IMR-90 (cell line): ENCODE measurements at regions not wholly inside any gene's neighbourhood (a gene's known extent, or its start where the extent isn't known, plus 50 kb on each side); places are given as distances from the start of the nearest gene placed in this dataset.

Experiments
- ATAC-seq: fragments of 200-7000 bp; cut with Tn5 transposase; 2 replicates; pipeline ENCODE4 v1.9.1; 2020; ENCODE audit warnings: low read depth, mild to moderate bottlenecking, moderate library complexity
- BruUV-seq: library from RNA; stranded (reverse); fragments of 400-500 nt; replicated peaks from 2 replicates; lab custom pipeline; 2021; lab: Mats Ljungman, UMichigan
- CTCF ChIA-PET: fragments of 300-600 bp; formaldehyde crosslinking; extraction: SDS; loops from one replicate; lab custom pipeline; 2021; ENCODE audit warnings: antibody characterized with exemption; lab: Yijun Ruan, JAX
- POLR2A ChIA-PET: fragments of 300-600 bp; sonication (Branson Sonifier 250); formaldehyde crosslinking; loops from one replicate; lab custom pipeline; 2022; ENCODE audit warnings: antibody characterized with exemption; ENCODE audit not compliant: unreplicated experiment; lab: Charles Lee
- DNase-seq: peaks from one replicate; pipeline ENCODE4 v3.0.0; 2013
- H2AFZ ChIP-seq: replicated peaks from 2 replicates; pipeline ENCODE3; 2013; ENCODE audit warnings: low read length, mild to moderate bottlenecking; ENCODE audit not compliant: poor library complexity
- H2AK5ac ChIP-seq: 2 replicates; pipeline ENCODE4 v1.6.1; 2013; ENCODE audit warnings: low read depth, low read length, inconsistent platforms
- H2AK9ac ChIP-seq: replicated peaks from 2 replicates; pipeline ENCODE3; 2013; ENCODE audit warnings: mild to moderate bottlenecking, low read depth, low read length, moderate library complexity; ENCODE audit not compliant: poor library complexity
- H2BK120ac ChIP-seq: 2 replicates; pipeline ENCODE4 v1.6.1; 2013; ENCODE audit warnings: low read depth, low read length, inconsistent platforms
- H2BK15ac ChIP-seq: 3 replicates; pipeline ENCODE4 v1.6.1; 2013; ENCODE audit warnings: low read depth, low read length, inconsistent platforms
- H2BK20ac ChIP-seq: 2 replicates; pipeline ENCODE4 v1.6.1; 2013; ENCODE audit warnings: low read depth, mild to moderate bottlenecking, inconsistent platforms, low read length, moderate library complexity
- H2BK5ac ChIP-seq: 2 replicates; pipeline ENCODE4 v1.6.1; 2013; ENCODE audit warnings: mild to moderate bottlenecking, low read depth, low read length, inconsistent platforms; ENCODE audit not compliant: poor library complexity, severe bottlenecking
- H3K14ac ChIP-seq: replicated peaks from 2 replicates; pipeline ENCODE4 v1.6.1; 2013; ENCODE audit warnings: low read depth, low read length, inconsistent platforms
- H3K18ac ChIP-seq: 2 replicates; pipeline ENCODE4 v1.6.1; 2013; ENCODE audit warnings: low read depth, low read length, control low read depth
- H3K23ac ChIP-seq: 2 replicates; pipeline ENCODE4 v1.6.1; 2013; ENCODE audit warnings: low read depth, low read length, inconsistent platforms
- H3K27ac ChIP-seq: 2 replicates; pipeline ENCODE4 v1.5.1; 2013; ENCODE audit warnings: mild to moderate bottlenecking, control low read depth, low read length; ENCODE audit not compliant: insufficient read depth
- H3K27me3 ChIP-seq: 2 replicates; pipeline ENCODE4 v1.6.1; 2013; ENCODE audit warnings: low read length; ENCODE audit not compliant: control insufficient read depth, insufficient read depth
- H3K36me3 ChIP-seq: 2 replicates; pipeline ENCODE4 v1.6.1; 2013; ENCODE audit warnings: low read length, mixed read lengths; ENCODE audit not compliant: control insufficient read depth, insufficient read depth
- H3K4ac ChIP-seq: 2 replicates; pipeline ENCODE4 v1.6.1; 2013; ENCODE audit warnings: low read depth, low read length, inconsistent platforms
- H3K4me1 ChIP-seq: 2 replicates; pipeline ENCODE4 v1.6.1; 2013; ENCODE audit warnings: low read length, mixed read lengths; ENCODE audit not compliant: control insufficient read depth, insufficient read depth
- H3K4me2 ChIP-seq: 2 replicates; pipeline ENCODE4 v1.6.1; 2013; ENCODE audit warnings: low read depth, mild to moderate bottlenecking, control low read depth, low read length, moderate library complexity
- H3K4me3 ChIP-seq: 2 replicates; pipeline ENCODE4 v1.5.1; 2013; ENCODE audit warnings: low read depth, mild to moderate bottlenecking, control low read depth, low read length, moderate library complexity; ENCODE audit not compliant: insufficient read depth
- H3K56ac ChIP-seq: 2 replicates; pipeline ENCODE4 v1.6.1; 2013; ENCODE audit warnings: low read length, inconsistent platforms; ENCODE audit not compliant: insufficient read depth; ENCODE audit errors: extremely low read depth
- H3K79me1 ChIP-seq, 2 experiments: 2 replicates each; pipeline ENCODE4 v1.6.1; 2013; ENCODE audit warnings: low read length in 2 of 2, inconsistent platforms in 1 of 2, low read depth in 1 of 2
- H3K9ac ChIP-seq: 2 replicates; pipeline ENCODE4 v1.6.1; 2013; ENCODE audit warnings: low read depth, low read length, control low read depth
- H3K9me1 ChIP-seq: 2 replicates; pipeline ENCODE4 v1.6.1; 2013; ENCODE audit warnings: low read length, inconsistent platforms; ENCODE audit not compliant: insufficient read depth
- H3K9me3 ChIP-seq: 2 replicates; pipeline ENCODE4 v1.6.1; 2013; ENCODE audit warnings: low read length; ENCODE audit not compliant: control insufficient read depth, insufficient read depth
- H4K20me1 ChIP-seq: 2 replicates; pipeline ENCODE4 v1.6.1; 2013; ENCODE audit warnings: low read length, inconsistent platforms; ENCODE audit not compliant: insufficient read depth
- H4K5ac ChIP-seq: 2 replicates; pipeline ENCODE4 v1.6.1; 2013; ENCODE audit warnings: mild to moderate bottlenecking, low read depth, low read length, control low read depth
- H4K8ac ChIP-seq, 2 experiments: 2 replicates each; pipeline ENCODE4 v1.6.1; 2013; ENCODE audit warnings: low read depth in 2 of 2, low read length in 2 of 2, control low read depth in 1 of 2, inconsistent platforms in 1 of 2
- H4K91ac ChIP-seq: 2 replicates; pipeline ENCODE4 v1.6.1; 2013; ENCODE audit warnings: low read depth, low read length, inconsistent platforms; ENCODE audit not compliant: insufficient read depth
- BHLHE40 ChIP-seq: fragments of 150-350 bp; IDR thresholded peaks from 2 replicates; pipeline ENCODE4 v1.6.1; 2016; ENCODE audit warnings: mild to moderate bottlenecking, low read depth, low read length
- CEBPB ChIP-seq: IDR thresholded peaks from 2 replicates; pipeline ENCODE4 v1.6.1; 2012; ENCODE audit warnings: low read depth, low read length, improper control_type of control experiment
- CHD1 ChIP-seq: IDR thresholded peaks from 2 replicates; pipeline ENCODE4 v1.6.1; 2012; ENCODE audit warnings: low read depth, low read length, improper control_type of control experiment
- FOS ChIP-seq: fragments of 150-350 bp; IDR thresholded peaks from 2 replicates; pipeline ENCODE4 v1.6.1; 2016; ENCODE audit warnings: low read depth, low read length
- MAFK ChIP-seq: IDR thresholded peaks from 2 replicates; pipeline ENCODE4 v1.6.1; 2012; ENCODE audit warnings: low read depth, low read length, improper control_type of control experiment
- MAZ ChIP-seq: IDR thresholded peaks from 2 replicates; pipeline ENCODE4 v1.6.1; 2012; ENCODE audit warnings: low read depth, mild to moderate bottlenecking, low read length, improper control_type of control experiment, moderate library complexity, borderline replicate concordance
- MXI1 ChIP-seq: IDR thresholded peaks from 2 replicates; pipeline ENCODE4 v1.6.1; 2012; ENCODE audit warnings: low read depth, mild to moderate bottlenecking, low read length, moderate library complexity, borderline replicate concordance
- NFE2L2 ChIP-seq: fragments of 150-350 bp; IDR thresholded peaks from 2 replicates; pipeline ENCODE4 v1.6.1; 2016; ENCODE audit warnings: low read depth, mild to moderate bottlenecking, low read length
- POLR2A ChIP-seq: IDR thresholded peaks from 2 replicates; pipeline ENCODE4 v1.6.1; 2012; ENCODE audit warnings: mild to moderate bottlenecking, low read depth, low read length
- RAD21 ChIP-seq: IDR thresholded peaks from 2 replicates; pipeline ENCODE4 v1.6.1; 2012; ENCODE audit warnings: low read length, improper control_type of control experiment
- RCOR1 ChIP-seq: IDR thresholded peaks from 2 replicates; pipeline ENCODE4 v1.6.1; 2012; ENCODE audit warnings: mild to moderate bottlenecking, low read length, improper control_type of control experiment; ENCODE audit not compliant: insufficient replicate concordance
- RFX5 ChIP-seq: IDR thresholded peaks from 2 replicates; pipeline ENCODE4 v1.8.0; 2012; ENCODE audit warnings: low read depth, mild to moderate bottlenecking, low read length, moderate library complexity
- SMC3 ChIP-seq: fragments of 150-350 bp; IDR thresholded peaks from 2 replicates; pipeline ENCODE4 v1.6.1; 2016; ENCODE audit warnings: low read depth, mild to moderate bottlenecking, antibody characterized with exemption, low read length, moderate library complexity
- WGBS, 2 experiments: methylation state at CpG; one replicate each; pipeline versions ENCODE4 v1.1.5 to v1.1.7; 2013; ENCODE audit warnings: missing lambda C conversion rate in 2 of 2; ENCODE audit not compliant: insufficient read length in 1 of 2; ENCODE audit errors: extremely low coverage in 2 of 2; 5-methylcytosine and 5-hydroxymethylcytosine counted together
- dilution Hi-C: fragments of 300-500 bp; cut with HindIII; formaldehyde crosslinking; loops from one replicate; pipeline ENCODE4 v1.14.3; 2018; ENCODE audit warnings: low sequenced_read_pairs; ENCODE audit not compliant: unreplicated experiment
- in situ Hi-C: fragments of 300-500 bp; cut with MboI; formaldehyde crosslinking; loops from 3 replicates; pipeline ENCODE4 v1.14.3; 2019; ENCODE audit warnings: low sequenced_read_pairs, inconsistent platforms, mixed read lengths
- intact Hi-C: fragments of 100-400 bp; cut with micrococcal nuclease; formaldehyde crosslinking; loops from 2 replicates; pipeline ENCODE4 v1.10.0; 2022
- TF ChIP-seq, protein P1 (sequence below): conservative IDR thresholded peaks from 2 replicates; pipeline ENCODE4 v1.5.1; 2012; ENCODE audit warnings: mild to moderate bottlenecking, low read depth, low read length, improper control_type of control experiment

- Histone ChIP-seq H3K36me3 (no peaks in the 10 kb centered on the region), H2AK9ac (no peak overlapping the region), H4K5ac (no peak overlapping the region), H2BK20ac (no peak overlapping the region), H3K9ac (no peak overlapping the region), H2BK15ac (no peak overlapping the region), H4K91ac (no peak overlapping the region), H2AFZ (no peak overlapping the region), H2BK5ac (no peak overlapping the region), H3K27me3 (peaks cover 2% of the 10 kb centered on the region; the same call in 1 of the 2 replicates), H3K79me1 (no peaks in the 10 kb centered on the region), H3K18ac (no peak overlapping the region), H3K9me3 (no peaks in the 10 kb centered on the region), H3K23ac (no peak overlapping the region), H3K4me3 (no peak overlapping the region), H3K4me1 (no peaks in the 10 kb centered on the region), H3K4me2 (no peak overlapping the region), H2BK120ac (no peak overlapping the region), H3K4ac (no peak overlapping the region), H3K56ac (no peak overlapping the region), H4K20me1 (no peaks in the 10 kb centered on the region), H3K27ac (no peak overlapping the region), H3K14ac (no peak overlapping the region), H2AK5ac (no peak overlapping the region), H3K9me1 (no peaks in the 10 kb centered on the region), H4K8ac (no peak overlapping the region)
- in situ Hi-C loops, result no loop called here
- no CpG with 5 or more reads among the region's 3 CpGs for WGBS, 2 experiments
- CTCF ChIA-PET, result no interaction called here
- TF ChIP-seq CEBPB (no peak), MAZ (no peak), NFE2L2 (no peak), SMC3 (no peak), POLR2A (no peak), MAFK (no peak), FOS (no peak), CHD1 (no peak), RFX5 (no peak), RAD21 (no peak), BHLHE40 (no peak), RCOR1 (no peak), MXI1 (no peak)
- TF ChIP-seq, protein P1, sequence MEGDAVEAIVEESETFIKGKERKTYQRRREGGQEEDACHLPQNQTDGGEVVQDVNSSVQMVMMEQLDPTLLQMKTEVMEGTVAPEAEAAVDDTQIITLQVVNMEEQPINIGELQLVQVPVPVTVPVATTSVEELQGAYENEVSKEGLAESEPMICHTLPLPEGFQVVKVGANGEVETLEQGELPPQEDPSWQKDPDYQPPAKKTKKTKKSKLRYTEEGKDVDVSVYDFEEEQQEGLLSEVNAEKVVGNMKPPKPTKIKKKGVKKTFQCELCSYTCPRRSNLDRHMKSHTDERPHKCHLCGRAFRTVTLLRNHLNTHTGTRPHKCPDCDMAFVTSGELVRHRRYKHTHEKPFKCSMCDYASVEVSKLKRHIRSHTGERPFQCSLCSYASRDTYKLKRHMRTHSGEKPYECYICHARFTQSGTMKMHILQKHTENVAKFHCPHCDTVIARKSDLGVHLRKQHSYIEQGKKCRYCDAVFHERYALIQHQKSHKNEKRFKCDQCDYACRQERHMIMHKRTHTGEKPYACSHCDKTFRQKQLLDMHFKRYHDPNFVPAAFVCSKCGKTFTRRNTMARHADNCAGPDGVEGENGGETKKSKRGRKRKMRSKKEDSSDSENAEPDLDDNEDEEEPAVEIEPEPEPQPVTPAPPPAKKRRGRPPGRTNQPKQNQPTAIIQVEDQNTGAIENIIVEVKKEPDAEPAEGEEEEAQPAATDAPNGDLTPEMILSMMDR, result no peak
- ATAC-seq (no peak), DNase-seq (no peak)
- dilution Hi-C loops, result no loop called here
- BruUV-seq, result no TSS peak
- intact Hi-C loops, result no loop called here
- POLR2A ChIA-PET, result no interaction called here
Measured at GRCh38 chr9:89687188-89687587, 82.4 kb downstream of the GADD45G start.
